Gastroesophageal sphincter (tissue), 3 donors: ENCODE measurements at regions not wholly inside any gene's neighbourhood (a gene's known extent, or its start where the extent isn't known, plus 50 kb on each side); places are given as distances from the start of the nearest gene placed in this dataset.

Experiments
- CTCF ChIP-seq, 4 experiments: fragments of 200-600 bp in 2 of 4; fragments of 450-650 bp in 2 of 4; sonication (generic) in 1 of 4; IDR thresholded peaks; one replicate each; pipeline ENCODE4 v1.5.1; 2017 to 2019; ENCODE audit warnings: antibody characterized with exemption in 4 of 4, mild to moderate bottlenecking in 2 of 4, moderate library complexity in 2 of 4
- POLR2AphosphoS5 ChIP-seq: sonication (generic); formaldehyde crosslinking; IDR thresholded peaks from one replicate; pipeline ENCODE4 v1.6.1; 2017; ENCODE audit warnings: antibody characterized with exemption

- no peak for TF ChIP-seq CTCF (IDR thresholded peaks at IDR 0.05)
- TF ChIP-seq POLR2AphosphoS5: no peak
Observed at GRCh38 chr4:162241857-162242256, 78.1 kb upstream of the FSTL5 start.
